Osteoblast (primary cell): ENCODE measurements at regions not wholly inside any gene's neighbourhood (a gene's known extent, or its start where the extent isn't known, plus 50 kb on each side); places are given as distances from the start of the nearest gene placed in this dataset.

Experiments used
- DNase-seq: peaks from one replicate; pipeline ENCODE4 v3.0.0; 2011; ENCODE audit warnings: low spot score, mixed read lengths; ENCODE audit not compliant: insufficient read length; ENCODE audit errors: missing footprints
- H2AFZ ChIP-seq: 2 replicates; pipeline ENCODE4 v1.6.0; 2011; ENCODE audit warnings: mild to moderate bottlenecking, low read length
- H3K27ac ChIP-seq: 2 replicates; pipeline ENCODE4 v1.5.1; 2011; ENCODE audit warnings: mild to moderate bottlenecking, low read depth, low read length, moderate library complexity
- H3K27me3 ChIP-seq: 2 replicates; pipeline ENCODE4 v1.6.0; 2012; ENCODE audit warnings: mild to moderate bottlenecking, control low read depth, inconsistent platforms, low read length, moderate library complexity; ENCODE audit not compliant: insufficient read depth
- H3K36me3 ChIP-seq: 2 replicates; pipeline ENCODE4 v1.5.1; 2011; ENCODE audit warnings: mild to moderate bottlenecking, low read length, control low read depth, moderate library complexity; ENCODE audit not compliant: insufficient read depth
- H3K4me1 ChIP-seq: 2 replicates; pipeline ENCODE4 v1.5.1; 2011; ENCODE audit warnings: mild to moderate bottlenecking, low read length, control low read depth, moderate library complexity; ENCODE audit not compliant: insufficient read depth
- H3K4me2 ChIP-seq: 2 replicates; pipeline ENCODE4 v1.6.0; 2011; ENCODE audit warnings: mild to moderate bottlenecking, low read length; ENCODE audit not compliant: insufficient read depth
- H3K4me3 ChIP-seq: fragments of 200-600 bp; sonication (generic); 3 replicates; pipeline ENCODE4 v1.5.1; 2012; ENCODE audit warnings: mild to moderate bottlenecking, low read length, inconsistent platforms; ENCODE audit not compliant: insufficient read depth
- H3K79me2 ChIP-seq: 2 replicates; pipeline ENCODE4 v1.6.0; 2012; ENCODE audit warnings: mild to moderate bottlenecking, low read length, control low read depth, inconsistent platforms; ENCODE audit not compliant: insufficient read depth
- H3K9me3 ChIP-seq: 2 replicates; pipeline ENCODE4 v1.5.1; 2011; ENCODE audit warnings: low read depth, low read length, control low read depth
- H4K20me1 ChIP-seq: 2 replicates; pipeline ENCODE4 v1.6.0; 2012; ENCODE audit warnings: mild to moderate bottlenecking, low read length, control low read depth; ENCODE audit not compliant: insufficient read depth
- CTCF ChIP-seq: IDR thresholded peaks from 2 replicates; pipeline ENCODE4 v1.5.1; 2011; ENCODE audit warnings: mild to moderate bottlenecking, low read depth, low read length, moderate library complexity; ENCODE audit errors: extremely low read depth

GRCh38 chr1:61007534-61008364 is 74.6 kb upstream of the NFIA start:
- H3K4me1 ChIP-seq = no peaks in the 10 kb centered on the region
- no peaks in the 10 kb centered on the region for H4K20me1 ChIP-seq
- H3K27ac ChIP-seq = no peak overlapping the region
- TF ChIP-seq CTCF = no peak
- H3K36me3 ChIP-seq = no peaks in the 10 kb centered on the region
- H3K27me3 ChIP-seq = peaks cover 13% of the 10 kb centered on the region
- no peak for DNase-seq
- no peak overlapping the region for H3K4me2 ChIP-seq
- H3K4me3 ChIP-seq = no peak overlapping the region
- no peaks in the 10 kb centered on the region for H3K9me3 ChIP-seq
- H3K79me2 ChIP-seq = no peaks in the 10 kb centered on the region
- H2AFZ ChIP-seq = no peak overlapping the region

GRCh38 chr1:61005614-61006580 is 76.5 kb upstream of the NFIA start:
- Histone ChIP-seq H3K79me2 (no peaks in the 10 kb centered on the region), H3K4me1 (no peaks in the 10 kb centered on the region), H3K4me3 (no peak overlapping the region), H2AFZ (no peak overlapping the region), H3K9me3 (no peaks in the 10 kb centered on the region), H3K27me3 (peaks cover 13% of the 10 kb centered on the region), H3K4me2 (no peak overlapping the region), H4K20me1 (no peaks in the 10 kb centered on the region), H3K36me3 (no peaks in the 10 kb centered on the region), H3K27ac (no peak overlapping the region)
- DNase-seq = no peak
- TF ChIP-seq CTCF = no peak

- peaks cover 11% of the 10 kb centered on the region for H3K27me3 ChIP-seq
- DNase-seq = no peak
- H3K27ac ChIP-seq = no peak overlapping the region
- no peaks in the 10 kb centered on the region for H3K4me1 ChIP-seq
- no peaks in the 10 kb centered on the region for H4K20me1 ChIP-seq
- no peak overlapping the region for H3K4me3 ChIP-seq
- H2AFZ ChIP-seq = no peak overlapping the region
- H3K36me3 ChIP-seq = no peaks in the 10 kb centered on the region
- H3K9me3 ChIP-seq = no peaks in the 10 kb centered on the region
- no peaks in the 10 kb centered on the region for H3K79me2 ChIP-seq
- no peak overlapping the region for H3K4me2 ChIP-seq
- TF ChIP-seq CTCF = no peak
Measured at GRCh38 chr1:61004262-61005003, 77.9 kb upstream of the NFIA start.
